ENCODE measurements at regions not wholly inside any gene's neighbourhood (a gene's known extent, or its start where the extent isn't known, plus 50 kb on each side); places are given as distances from the start of the nearest gene placed in this dataset.
"Not testable (repeated sequence)": the region's sequence is repeated elsewhere in the genome, so short reads cannot be mapped to it uniquely, and the experiment has no call there.

- DNase-seq (ENCODE audit: low read depth): no peak
Measured at GRCh38 chr10:7108141-7108540, 302.7 kb downstream of the SFMBT2 start.

- no peak for DNase-seq (ENCODE audit: low read depth)
Measured at GRCh38 chr10:7107285-7107684, 303.5 kb downstream of the SFMBT2 start.

GRCh38 chr10:7104379-7104778 lies 306.5 kb downstream of the SFMBT2 start:
- DNase-seq (ENCODE audit: low read depth): not testable (repeated sequence)

- no peak for DNase-seq (ENCODE audit: low read depth)
Measured at GRCh38 chr10:7102557-7103349, 308.1 kb downstream of the SFMBT2 start.

- no peak for DNase-seq (ENCODE audit: low read depth)
Measured at GRCh38 chr10:7102084-7102483, 308.8 kb downstream of the SFMBT2 start.

- no peak for DNase-seq (ENCODE audit: low read depth)
Measured at GRCh38 chr10:7101451-7101850, 309.4 kb downstream of the SFMBT2 start.

- no peak for DNase-seq (ENCODE audit: low read depth)
Measured at GRCh38 chr10:7100032-7100702, 310.7 kb downstream of the SFMBT2 start.

GRCh38 chr10:7098160-7098762 lies 312.6 kb downstream of the SFMBT2 start:
- DNase-seq (ENCODE audit: low read depth): no peak

GRCh38 chr10:7094781-7095180 lies 316.1 kb downstream of the SFMBT2 start:
- no peak for DNase-seq (ENCODE audit: low read depth)

GRCh38 chr10:7093368-7093767 lies 317.5 kb downstream of the SFMBT2 start:
- no peak for DNase-seq (ENCODE audit: low read depth)

GRCh38 chr10:7092603-7093002 lies 318.2 kb downstream of the SFMBT2 start:
- DNase-seq (ENCODE audit: low read depth): no peak

- no peak for DNase-seq (ENCODE audit: low read depth)
Measured at GRCh38 chr10:7090529-7090928, 320.3 kb downstream of the SFMBT2 start.

- no peak for DNase-seq (ENCODE audit: low read depth)
Measured at GRCh38 chr10:7085913-7086589, 324.8 kb downstream of the SFMBT2 start.

GRCh38 chr10:7085147-7085912 lies 325.5 kb downstream of the SFMBT2 start:
- DNase-seq (ENCODE audit: low read depth): no peak

- DNase-seq (ENCODE audit: low read depth): no peak
Measured at GRCh38 chr10:7084280-7085005, 326.4 kb downstream of the SFMBT2 start.

GRCh38 chr10:7082967-7083366 lies 327.9 kb downstream of the SFMBT2 start:
- no peak for DNase-seq (ENCODE audit: low read depth)

GRCh38 chr10:7077880-7078279 lies 333.0 kb downstream of the SFMBT2 start:
- DNase-seq (ENCODE audit: low read depth): no peak

- no peak for DNase-seq (ENCODE audit: low read depth)
Measured at GRCh38 chr10:7075851-7076250, 335.0 kb downstream of the SFMBT2 start.

GRCh38 chr10:7075110-7075509 lies 335.7 kb downstream of the SFMBT2 start:
- DNase-seq (ENCODE audit: low read depth): no peak

- DNase-seq (ENCODE audit: low read depth): no peak
Measured at GRCh38 chr10:7071421-7071820, 339.4 kb downstream of the SFMBT2 start.

GRCh38 chr10:7070950-7071349 lies 339.9 kb downstream of the SFMBT2 start:
- no peak for DNase-seq (ENCODE audit: low read depth)
